ENCODE measurements at regions not wholly inside any gene's neighbourhood (a gene's known extent, or its start where the extent isn't known, plus 50 kb on each side); places are given as distances from the start of the nearest gene placed in this dataset.

GRCh38 chrX:97692575-97692974, 808.9 kb downstream of the RPA4 start:
- TF ChIP-seq USF1 (IDR thresholded peaks at IDR 0.05), result no peak
- TF ChIP-seq FOXM1 (IDR thresholded peaks at IDR 0.05; ENCODE audit: borderline replicate concordance, low read depth), result no peak
- TF ChIP-seq TCF12 (IDR thresholded peaks at IDR 0.05; ENCODE audit: low read depth), result no peak
- no peak for TF ChIP-seq REST (IDR thresholded peaks at IDR 0.05; ENCODE audit: low read depth)
- no peak for TF ChIP-seq EGR1 (IDR thresholded peaks at IDR 0.05)
- no peak for TF ChIP-seq MAX (IDR thresholded peaks at IDR 0.05)

- no peak for TF ChIP-seq REST (IDR thresholded peaks at IDR 0.05; ENCODE audit: low read depth)
- no peak for TF ChIP-seq ZBTB7A (IDR thresholded peaks at IDR 0.05; ENCODE audit: low read depth)
- TF ChIP-seq TCF12 (IDR thresholded peaks at IDR 0.05; ENCODE audit: low read depth), result no peak
- TF ChIP-seq CEBPB (IDR thresholded peaks at IDR 0.05), result no peak
- no peak for TF ChIP-seq CREB1 (IDR thresholded peaks at IDR 0.05; ENCODE audit: low read depth)
- no peak for TF ChIP-seq MAX (IDR thresholded peaks at IDR 0.05)
- no peak for TF ChIP-seq RAD21 (IDR thresholded peaks at IDR 0.05; ENCODE audit: low read depth)
- no peak for TF ChIP-seq FOXM1 (IDR thresholded peaks at IDR 0.05; ENCODE audit: borderline replicate concordance, low read depth)
- TF ChIP-seq USF1 (IDR thresholded peaks at IDR 0.05), result no peak
- TF ChIP-seq NFIC (IDR thresholded peaks at IDR 0.05), result no peak
- TF ChIP-seq TAF1 (IDR thresholded peaks at IDR 0.05; ENCODE audit: low read depth), result no peak
- TF ChIP-seq EGR1 (IDR thresholded peaks at IDR 0.05), result no peak
- TF ChIP-seq EP300 (IDR thresholded peaks at IDR 0.05; ENCODE audit: borderline replicate concordance), result no peak
These were observed 816.8 kb downstream of the RPA4 start for GRCh38 chrX:97700547-97700946.

GRCh38 chrX:97704474-97704873, 820.8 kb downstream of the RPA4 start:
- TF ChIP-seq REST (IDR thresholded peaks at IDR 0.05; ENCODE audit: low read depth) (no peak), CREB1 (IDR thresholded peaks at IDR 0.05; ENCODE audit: low read depth) (no peak), TEAD4 (IDR thresholded peaks at IDR 0.05) (no peak), FOXM1 (IDR thresholded peaks at IDR 0.05; ENCODE audit: borderline replicate concordance, low read depth) (no peak), MAX (IDR thresholded peaks at IDR 0.05) (no peak), RAD21 (IDR thresholded peaks at IDR 0.05; ENCODE audit: low read depth) (no peak), ZBTB7A (IDR thresholded peaks at IDR 0.05; ENCODE audit: low read depth) (no peak), USF1 (IDR thresholded peaks at IDR 0.05) (no peak), TCF12 (IDR thresholded peaks at IDR 0.05; ENCODE audit: low read depth) (no peak), TAF1 (IDR thresholded peaks at IDR 0.05; ENCODE audit: low read depth) (no peak), YY1 (IDR thresholded peaks at IDR 0.05; ENCODE audit: low read depth) (no peak)

GRCh38 chrX:97704881-97705280, 821.2 kb downstream of the RPA4 start:
- no peak for TF ChIP-seq TAF1 (IDR thresholded peaks at IDR 0.05; ENCODE audit: low read depth)
- TF ChIP-seq REST (IDR thresholded peaks at IDR 0.05; ENCODE audit: low read depth), result no peak
- no peak for TF ChIP-seq CREB1 (IDR thresholded peaks at IDR 0.05; ENCODE audit: low read depth)
- TF ChIP-seq TCF12 (IDR thresholded peaks at IDR 0.05; ENCODE audit: low read depth), result no peak
- TF ChIP-seq FOXM1 (IDR thresholded peaks at IDR 0.05; ENCODE audit: borderline replicate concordance, low read depth), result no peak
- no peak for TF ChIP-seq TEAD4 (IDR thresholded peaks at IDR 0.05)
- no peak for TF ChIP-seq MAX (IDR thresholded peaks at IDR 0.05)
- TF ChIP-seq ZBTB7A (IDR thresholded peaks at IDR 0.05; ENCODE audit: low read depth), result no peak
- no peak for TF ChIP-seq USF1 (IDR thresholded peaks at IDR 0.05)
- TF ChIP-seq NFIC (IDR thresholded peaks at IDR 0.05), result no peak

All from Ishikawa (cell line).